GM12874 (cell line): ENCODE measurements at regions not wholly inside any gene's neighbourhood (a gene's known extent, or its start where the extent isn't known, plus 50 kb on each side); places are given as distances from the start of the nearest gene placed in this dataset.

Experiments
- CTCF ChIP-seq: IDR thresholded peaks from 2 replicates; pipeline ENCODE4 v1.5.1; 2011; ENCODE audit warnings: low read depth, mild to moderate bottlenecking, control low read depth, low read length, moderate library complexity; ENCODE audit not compliant: insufficient read depth

GRCh38 chr2:5926871-5927512, 234.8 kb downstream of the SOX11 start:
- TF ChIP-seq CTCF: no peak

GRCh38 chr2:5932556-5933469, 240.6 kb downstream of the SOX11 start:
- no peak for TF ChIP-seq CTCF

- TF ChIP-seq CTCF: no peak
These were observed 241.5 kb downstream of the SOX11 start for GRCh38 chr2:5933669-5934068.

- TF ChIP-seq CTCF: no peak
These were observed 245.1 kb downstream of the SOX11 start for GRCh38 chr2:5937321-5937720.

GRCh38 chr2:5937851-5938565, 245.8 kb downstream of the SOX11 start:
- TF ChIP-seq CTCF: no peak

GRCh38 chr2:5938566-5938896, 246.3 kb downstream of the SOX11 start:
- TF ChIP-seq CTCF: no peak

GRCh38 chr2:5939553-5939952, 247.4 kb downstream of the SOX11 start:
- TF ChIP-seq CTCF: no peak
